WERI-Rb-1 (cell line): ENCODE measurements at regions not wholly inside any gene's neighbourhood (a gene's known extent, or its start where the extent isn't known, plus 50 kb on each side); places are given as distances from the start of the nearest gene placed in this dataset.

Experiments
- DNase-seq: peaks from one replicate; pipeline ENCODE4 v3.0.0-alpha.2; 2020
- H3K27ac ChIP-seq: fragments of 250-450 bp; sonication (Bioruptor Pico); 2 replicates; pipeline ENCODE4 v1.5.1; 2020; ENCODE audit warnings: mild to moderate bottlenecking, moderate library complexity
- H3K27me3 ChIP-seq: fragments of 250-450 bp; sonication (Bioruptor Pico); 2 replicates; pipeline ENCODE4 v1.5.1; 2021; ENCODE audit warnings: mild to moderate bottlenecking, low read depth, moderate library complexity; ENCODE audit not compliant: insufficient read depth, severe bottlenecking
- H3K36me3 ChIP-seq: fragments of 250-450 bp; sonication (Bioruptor Pico); 2 replicates; pipeline ENCODE4 v1.5.1; 2020; ENCODE audit warnings: mild to moderate bottlenecking, moderate library complexity
- H3K4me3 ChIP-seq: 2 replicates; pipeline ENCODE4 v1.5.1; 2011; ENCODE audit warnings: low read depth, mild to moderate bottlenecking, control low read depth, low read length
- H3K9me3 ChIP-seq: fragments of 250-450 bp; sonication (Bioruptor Pico); 2 replicates; pipeline ENCODE4 v1.5.1; 2021; ENCODE audit warnings: mild to moderate bottlenecking, moderate library complexity; ENCODE audit not compliant: severe bottlenecking
- CTCF ChIP-seq: IDR thresholded peaks from 2 replicates; pipeline ENCODE4 v1.5.1; 2011; ENCODE audit warnings: low read depth, mild to moderate bottlenecking, control low read depth, inconsistent platforms, low read length

DNA sequence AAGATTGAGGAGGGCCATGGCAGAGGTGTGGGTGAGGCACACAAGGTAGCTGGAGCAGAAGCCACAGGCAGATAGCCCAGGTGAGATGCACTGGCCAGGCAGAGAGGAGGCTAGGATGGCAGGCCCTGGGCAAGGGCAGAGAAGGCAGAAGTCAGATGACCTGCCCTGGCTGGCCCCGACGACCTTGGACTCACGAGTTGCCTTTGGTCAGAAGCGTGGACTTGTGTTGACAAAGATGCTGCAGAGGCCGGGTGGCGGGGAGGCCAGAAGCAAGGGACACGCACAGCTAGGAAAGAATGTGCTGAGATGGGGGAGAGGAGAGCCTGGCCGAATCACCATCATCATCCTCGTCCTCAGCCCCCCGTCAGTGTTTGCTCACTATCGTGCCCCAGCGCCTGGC lies 123.7 kb downstream of the RBFOX3 start:
- Histone ChIP-seq H3K27me3 (no peaks in the 10 kb centered on the region), H3K36me3 (peaks cover 2% of the 10 kb centered on the region), H3K4me3 (no peak overlapping the region), H3K27ac (no peak overlapping the region; the same call in 1 of the 2 replicates), H3K9me3 (no peaks in the 10 kb centered on the region)
- no peak for TF ChIP-seq CTCF
- DNase-seq, result no peak

GRCh38 chr17:79485991-79486390 lies 124.9 kb downstream of the RBFOX3 start:
- DNase-seq, result no peak
- no peaks in the 10 kb centered on the region for H3K27me3 ChIP-seq
- H3K27ac ChIP-seq, result peak overlapping the region; percentile 52
- TF ChIP-seq CTCF, result no peak
- H3K4me3 ChIP-seq, result no peak overlapping the region
- peaks cover 12% of the 10 kb centered on the region for H3K36me3 ChIP-seq
- no peaks in the 10 kb centered on the region for H3K9me3 ChIP-seq

GRCh38 chr17:79485419-79485985 lies 125.3 kb downstream of the RBFOX3 start:
- DNase-seq, result no peak
- no peaks in the 10 kb centered on the region for H3K27me3 ChIP-seq
- no peak for TF ChIP-seq CTCF
- no peaks in the 10 kb centered on the region for H3K9me3 ChIP-seq
- peak overlapping the region; percentile 52 for H3K27ac ChIP-seq
- H3K36me3 ChIP-seq, result peaks cover 17% of the 10 kb centered on the region
- no peak overlapping the region for H3K4me3 ChIP-seq

DNA sequence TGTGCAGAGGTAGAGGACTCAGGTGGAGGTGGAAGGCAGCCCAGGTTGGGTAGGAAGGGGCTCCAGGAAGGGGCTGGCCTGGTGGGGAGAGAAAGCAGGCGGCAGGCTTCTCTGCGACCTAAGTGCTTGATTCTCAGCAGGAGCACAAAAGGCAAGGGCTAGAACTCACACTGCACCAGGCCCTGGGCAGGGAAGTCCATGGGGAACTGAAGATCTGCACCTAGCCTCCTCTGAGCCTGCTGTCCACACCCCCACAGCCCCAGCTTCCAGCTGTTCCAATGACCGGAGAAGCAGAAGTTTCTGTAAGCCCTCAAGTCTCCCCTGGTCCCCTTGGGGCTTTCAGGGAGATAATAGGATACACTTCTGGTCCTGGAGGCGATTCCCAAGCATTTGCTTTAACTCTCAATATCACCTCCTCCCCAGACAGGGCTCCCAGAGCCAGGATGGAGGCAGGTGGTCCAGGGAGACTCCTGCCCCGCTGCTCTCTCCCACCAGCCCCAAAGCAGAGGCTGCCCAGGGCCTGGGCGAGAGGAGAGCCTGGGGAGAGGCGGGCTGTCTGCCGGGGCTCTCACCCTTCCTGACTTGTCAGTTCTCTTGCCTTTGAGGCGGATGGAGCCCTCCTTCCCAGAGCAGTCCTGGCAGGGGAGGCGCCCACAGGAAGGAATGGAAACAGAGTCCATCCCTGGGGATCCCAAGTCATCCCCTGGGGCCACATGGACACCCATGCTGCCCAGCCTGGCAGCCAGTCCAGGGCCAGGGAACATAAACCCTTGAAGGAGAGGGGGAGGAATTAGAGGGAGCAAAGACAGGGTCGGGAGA lies 126.0 kb downstream of the RBFOX3 start:
- TF ChIP-seq CTCF, result no peak
- Histone ChIP-seq H3K27ac (peak overlapping the region; percentile 52), H3K36me3 (peaks cover 24% of the 10 kb centered on the region), H3K9me3 (no peaks in the 10 kb centered on the region), H3K4me3 (no peak overlapping the region), H3K27me3 (no peaks in the 10 kb centered on the region)
- no peak for DNase-seq

GRCh38 chr17:79483842-79484241 lies 127.0 kb downstream of the RBFOX3 start:
- TF ChIP-seq CTCF, result no peak
- Histone ChIP-seq H3K9me3 (no peaks in the 10 kb centered on the region), H3K27ac (peak overlapping the region; percentile 26), H3K4me3 (no peak overlapping the region), H3K36me3 (peaks cover 33% of the 10 kb centered on the region), H3K27me3 (no peaks in the 10 kb centered on the region)
- DNase-seq, result no peak
